Stimulated activated CD8-positive, alpha-beta memory T cell treated with anti-CD3 and anti-CD28 coated beads, Interleukin-7, amount 100 ng/mL, for 48 hours (primary cell): ENCODE measurements at regions not wholly inside any gene's neighbourhood (a gene's known extent, or its start where the extent isn't known, plus 50 kb on each side); places are given as distances from the start of the nearest gene placed in this dataset.

Experiments
- DNase-seq, 2 donors: peaks; one replicate each; pipeline ENCODE4 v3.0.0-alpha.2; 2020; ENCODE audit warnings: low read depth in 1 of 2; ENCODE audit errors: extremely low read depth in 1 of 2

DNA sequence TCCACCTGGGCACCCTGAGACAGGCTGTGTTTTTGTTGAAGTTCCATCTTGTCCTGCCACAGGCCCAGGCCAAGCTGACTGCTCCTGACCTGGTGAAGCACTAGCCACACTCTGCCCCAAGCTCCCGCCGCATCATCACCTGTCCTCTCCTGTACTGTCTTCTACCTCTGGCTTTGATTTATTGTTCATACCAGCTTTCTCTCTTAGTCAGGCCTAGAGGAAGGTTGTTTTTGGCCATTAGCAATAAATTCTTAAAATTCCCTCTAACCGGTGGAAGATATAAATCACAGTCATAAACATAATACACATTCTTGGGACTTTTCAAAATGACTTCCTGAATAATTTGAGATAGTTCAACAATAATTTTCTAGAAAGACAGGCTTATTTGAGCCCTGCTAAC lies 169.4 kb downstream of the DAD1 start:
- no peak for DNase-seq

DNA sequence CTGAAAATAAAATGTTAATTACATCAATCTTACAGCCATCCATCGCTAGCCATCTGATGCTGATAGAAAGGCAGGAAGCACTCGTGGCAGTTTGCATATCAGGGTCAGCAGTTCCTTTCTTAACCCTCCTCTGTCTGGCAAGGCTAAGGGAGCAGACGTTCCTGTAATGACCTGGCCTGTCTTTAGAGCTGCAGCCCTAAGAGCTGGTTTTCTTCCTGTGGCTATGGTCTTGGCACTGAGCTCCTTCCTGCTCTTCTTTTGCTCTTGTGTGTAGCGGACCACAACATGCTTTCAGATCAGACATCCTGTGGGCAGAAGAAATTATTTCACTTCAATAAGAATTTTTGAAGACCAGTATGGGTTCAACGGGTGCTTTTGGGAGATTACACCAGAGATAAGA lies 170.4 kb downstream of the DAD1 start:
- no peak for DNase-seq

DNA sequence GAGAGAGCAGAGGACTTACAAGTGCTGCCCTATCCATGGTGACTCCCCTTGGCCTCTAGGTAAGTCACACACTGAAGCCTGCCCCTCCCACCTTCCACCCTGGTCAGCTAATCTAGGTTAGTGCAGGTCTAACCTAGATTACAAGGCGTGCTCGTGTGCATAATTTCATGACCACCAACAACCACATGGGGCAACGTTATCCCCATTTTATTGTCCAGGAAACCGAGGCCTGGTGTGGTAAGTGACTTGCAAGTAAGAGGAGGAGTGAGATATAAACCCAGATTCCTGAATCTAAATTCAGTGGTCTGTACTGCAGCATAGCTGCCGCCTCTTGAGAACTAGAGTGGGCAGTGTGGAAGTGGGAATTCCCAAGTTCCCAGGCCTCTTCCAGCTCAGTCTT lies 171.1 kb downstream of the DAD1 start:
- no peak for DNase-seq

DNA sequence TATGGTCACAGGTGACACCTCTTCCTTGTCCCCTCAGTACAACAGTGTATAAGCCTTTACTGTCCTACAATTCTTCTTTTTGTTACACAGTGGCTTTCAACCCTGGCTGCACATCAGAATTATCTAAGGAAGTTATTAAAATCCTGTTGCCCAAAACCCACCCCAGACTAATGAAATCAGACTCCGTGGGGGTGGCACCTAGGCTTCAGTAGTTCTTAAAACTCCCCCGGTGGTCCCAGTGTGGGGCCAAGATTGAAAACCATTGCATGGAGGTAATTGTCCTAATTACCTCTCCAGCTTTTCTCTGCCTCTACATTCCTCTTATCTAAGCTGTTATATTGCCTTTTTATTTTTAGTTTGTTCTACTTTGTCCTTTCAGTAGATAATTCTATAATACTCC lies 172.8 kb downstream of the DAD1 start:
- DNase-seq, result no peak

DNA sequence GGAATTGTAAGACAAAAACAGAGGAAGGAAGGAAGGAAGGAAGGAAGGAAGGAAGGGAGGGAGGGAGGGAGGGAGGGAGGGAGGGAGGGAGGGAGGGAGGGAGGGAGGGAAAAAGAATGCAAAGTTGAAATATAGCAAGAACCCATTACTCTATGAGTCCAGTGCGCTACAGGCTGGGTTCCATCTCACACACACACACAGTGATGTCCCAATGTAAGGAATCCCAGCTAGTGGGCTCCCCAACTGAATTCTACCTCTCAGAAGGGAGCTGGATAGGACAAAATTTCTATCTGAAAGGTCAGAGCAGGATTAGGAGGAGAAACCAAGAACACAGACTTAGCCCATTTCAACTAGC lies 173.4 kb downstream of the DAD1 start:
- DNase-seq, result no peak

DNA sequence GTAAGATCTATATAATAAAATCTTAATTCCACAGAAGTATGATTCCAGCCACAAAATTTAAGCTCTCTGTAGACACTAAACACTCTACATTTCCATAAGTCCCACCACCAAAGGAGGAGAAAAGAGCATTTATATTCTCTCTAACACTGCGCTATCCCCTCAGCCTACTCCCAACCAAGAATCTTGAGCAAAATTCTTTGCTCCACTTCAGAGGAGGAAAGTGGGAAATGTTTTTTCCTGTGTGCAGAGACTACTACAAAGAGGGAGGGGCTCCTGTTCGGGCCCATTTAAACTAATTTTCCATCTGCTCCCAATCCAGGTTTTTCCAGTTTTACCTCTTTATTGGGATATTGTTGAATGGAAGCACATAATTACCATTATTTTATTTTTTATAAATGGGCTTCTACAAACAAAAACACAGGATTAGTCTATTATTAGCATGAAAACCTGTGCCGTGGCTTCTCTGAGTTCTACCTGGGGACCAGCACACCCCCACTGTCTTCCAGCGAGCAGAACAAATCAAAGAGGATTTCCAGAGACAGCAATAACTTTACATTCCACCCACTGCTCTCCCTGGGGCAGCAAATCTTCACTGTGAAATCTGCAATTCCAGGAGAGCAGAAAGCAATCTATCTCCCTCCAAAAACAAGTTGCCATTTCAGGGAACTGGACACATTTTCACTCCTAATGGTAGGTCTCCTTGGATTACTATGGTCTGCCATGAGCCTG lies 174.0 kb downstream of the DAD1 start:
- DNase-seq, result no peak

DNA sequence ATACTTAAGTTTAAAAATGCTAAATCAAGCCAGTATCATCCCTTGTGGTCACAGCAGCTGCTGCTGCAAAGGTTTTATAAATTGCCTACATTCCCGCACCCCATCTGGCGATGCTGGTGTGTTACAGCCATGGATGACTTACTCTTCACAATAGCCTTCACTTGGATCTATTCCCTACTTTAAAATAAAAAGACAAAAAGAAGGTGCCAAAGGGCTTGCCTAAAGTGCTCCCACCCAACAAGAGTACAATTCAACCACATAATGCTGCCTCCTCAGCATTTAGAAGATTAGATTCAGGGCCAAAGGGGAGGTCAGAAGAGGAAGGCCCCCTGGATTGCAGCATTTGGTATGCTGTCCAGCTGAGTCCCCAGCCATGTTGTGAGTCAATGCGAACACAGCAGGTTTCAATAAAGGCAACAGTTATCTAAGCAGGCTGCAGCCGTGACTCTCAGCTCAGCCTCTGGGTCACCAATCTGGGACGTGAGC lies 176.1 kb downstream of the DAD1 start:
- DNase-seq, result no peak

DNA sequence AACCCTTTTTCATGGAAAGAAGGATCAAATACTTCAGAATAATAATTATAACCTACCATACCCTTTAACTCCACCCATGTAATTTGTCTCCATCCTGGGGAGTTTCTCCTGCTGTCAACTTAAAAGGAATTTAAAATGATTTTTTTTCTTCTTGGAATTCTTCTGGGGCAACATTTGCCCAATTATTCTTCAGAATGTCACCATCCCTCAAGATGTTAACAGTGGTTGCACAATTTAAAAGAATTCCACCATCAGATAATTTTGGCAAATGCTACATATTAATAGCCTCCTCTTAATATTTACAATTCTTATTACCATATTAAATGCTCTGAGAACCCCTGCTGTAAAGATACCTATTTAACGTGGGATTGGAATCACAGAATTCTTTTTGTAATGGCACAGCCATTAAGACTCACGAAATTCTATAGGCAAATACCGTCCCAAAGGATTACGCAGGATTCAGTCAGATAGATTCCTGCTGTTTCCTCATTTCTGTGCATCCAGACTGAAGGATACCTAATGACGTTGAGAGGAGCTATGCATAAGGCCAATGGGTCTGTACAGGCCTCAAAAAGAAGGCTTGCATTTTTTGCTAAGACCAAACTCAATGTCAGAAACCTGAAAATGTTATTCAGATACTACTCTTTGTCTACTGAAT lies 177.5 kb downstream of the DAD1 start:
- no peak for DNase-seq

DNA sequence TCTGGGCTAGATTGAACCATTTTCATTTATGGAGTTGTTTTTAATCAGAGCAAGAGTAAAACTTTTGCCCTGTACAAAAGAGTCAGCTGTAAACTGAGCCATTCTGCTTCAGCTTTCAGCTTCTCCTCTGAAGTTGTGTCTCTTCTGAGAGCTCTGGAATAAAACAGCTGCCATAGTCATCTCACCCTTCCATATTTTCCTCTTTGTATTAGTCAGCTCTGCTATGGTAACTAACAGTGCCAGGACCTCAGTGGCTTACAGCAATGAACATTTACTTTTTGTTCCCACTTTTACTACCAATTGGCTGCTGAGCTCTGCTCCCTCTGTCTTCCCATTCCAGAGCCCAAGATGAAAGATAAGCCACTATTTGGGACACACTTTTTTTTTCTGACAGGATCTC lies 178.5 kb downstream of the DAD1 start:
- DNase-seq, result no peak

DNA sequence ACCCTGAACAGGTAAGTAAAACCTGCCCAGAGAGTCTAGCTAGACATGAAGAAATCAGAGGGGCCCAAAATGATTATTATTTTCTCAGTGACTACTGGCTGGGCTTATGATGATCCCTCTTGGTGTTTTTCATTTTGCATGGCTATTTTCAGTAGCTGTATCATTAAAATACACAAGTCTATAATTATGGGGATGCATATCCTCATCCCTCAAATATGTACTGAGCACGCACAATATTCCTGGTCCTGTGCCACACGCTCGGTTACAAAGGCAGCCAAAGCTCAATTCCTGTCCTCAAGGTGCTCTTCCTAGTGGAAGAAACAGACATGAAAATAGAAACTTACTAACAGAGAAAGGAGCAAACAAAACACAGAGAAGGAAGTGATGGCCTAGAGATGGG lies 180.0 kb downstream of the DAD1 start:
- DNase-seq, result no peak

DNA sequence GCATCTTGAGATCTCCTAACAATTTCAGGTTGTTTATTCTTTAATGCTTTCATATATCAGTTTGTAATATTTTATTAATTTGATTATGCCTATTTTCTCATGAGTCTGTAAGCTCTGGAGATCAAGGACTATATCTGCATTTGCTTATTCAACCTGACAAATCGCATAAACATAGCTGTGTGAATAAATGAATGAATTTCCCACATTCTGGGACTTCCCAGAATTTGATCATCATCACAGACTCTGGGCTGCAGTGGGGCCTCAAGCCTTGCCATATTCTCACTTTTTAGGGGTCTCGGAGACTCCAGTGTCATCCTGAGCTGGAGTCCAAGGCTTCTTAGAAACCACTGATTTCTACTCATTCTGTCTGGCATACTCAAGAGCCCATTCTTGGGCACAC lies 180.5 kb downstream of the DAD1 start:
- no peak for DNase-seq

DNA sequence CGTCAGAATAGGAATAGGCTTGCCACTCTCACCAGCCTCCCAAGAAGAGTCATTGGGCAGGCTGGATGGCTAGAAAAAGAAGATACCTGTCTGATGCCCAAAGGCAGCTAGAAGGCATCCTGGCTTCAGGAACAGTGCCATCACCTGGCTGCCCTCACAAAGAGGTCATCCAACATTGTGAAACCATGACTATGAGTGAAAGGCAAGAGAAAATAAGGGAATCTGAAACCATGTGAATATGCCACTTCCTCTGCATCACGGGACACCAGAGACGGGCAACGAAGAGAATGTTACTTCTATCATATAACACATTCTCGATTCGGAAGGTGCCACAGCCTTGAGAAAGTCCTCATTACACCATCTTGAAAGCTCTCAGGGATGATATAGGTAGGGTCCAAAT lies 182.0 kb downstream of the DAD1 start:
- no peak for DNase-seq

DNA sequence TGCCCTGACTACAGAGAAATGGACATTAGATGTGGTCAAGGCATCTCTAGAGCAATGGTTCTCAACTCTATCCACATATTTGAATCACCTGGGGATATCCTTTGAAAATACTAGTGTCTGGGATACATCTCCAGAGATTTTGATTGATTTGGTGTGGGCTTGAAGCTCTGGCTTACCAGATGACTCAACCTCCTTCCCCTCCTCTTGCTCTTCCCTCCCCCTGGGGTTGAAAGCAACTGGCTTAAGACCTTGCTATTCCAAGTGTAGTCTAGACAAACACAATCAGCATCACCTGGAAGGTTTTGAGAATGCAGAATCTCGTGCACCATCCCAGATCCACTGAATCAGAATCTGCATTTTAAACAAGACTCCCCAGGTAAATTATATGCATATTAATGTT lies 183.8 kb downstream of the DAD1 start:
- DNase-seq, result no peak

DNA sequence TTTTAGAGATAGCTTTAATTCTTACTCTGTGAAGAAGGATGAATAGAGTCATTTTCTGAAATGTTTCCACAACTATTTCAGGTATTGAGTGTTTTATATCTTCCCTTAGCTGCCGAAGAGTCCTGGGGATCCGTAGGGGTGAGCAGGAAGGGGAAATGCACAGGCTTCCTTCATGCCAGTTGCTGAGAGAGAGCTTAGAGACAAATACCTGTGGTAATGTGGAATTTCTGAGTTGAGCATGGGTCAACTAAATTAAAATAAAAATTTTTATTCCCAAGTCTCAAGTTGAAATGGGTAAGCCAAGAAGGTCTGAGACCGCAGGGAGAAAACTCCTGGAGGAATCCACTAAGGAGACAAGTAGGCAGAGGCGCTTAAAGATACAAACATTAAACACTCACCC lies 185.7 kb downstream of the DAD1 start:
- DNase-seq, result no peak

DNA sequence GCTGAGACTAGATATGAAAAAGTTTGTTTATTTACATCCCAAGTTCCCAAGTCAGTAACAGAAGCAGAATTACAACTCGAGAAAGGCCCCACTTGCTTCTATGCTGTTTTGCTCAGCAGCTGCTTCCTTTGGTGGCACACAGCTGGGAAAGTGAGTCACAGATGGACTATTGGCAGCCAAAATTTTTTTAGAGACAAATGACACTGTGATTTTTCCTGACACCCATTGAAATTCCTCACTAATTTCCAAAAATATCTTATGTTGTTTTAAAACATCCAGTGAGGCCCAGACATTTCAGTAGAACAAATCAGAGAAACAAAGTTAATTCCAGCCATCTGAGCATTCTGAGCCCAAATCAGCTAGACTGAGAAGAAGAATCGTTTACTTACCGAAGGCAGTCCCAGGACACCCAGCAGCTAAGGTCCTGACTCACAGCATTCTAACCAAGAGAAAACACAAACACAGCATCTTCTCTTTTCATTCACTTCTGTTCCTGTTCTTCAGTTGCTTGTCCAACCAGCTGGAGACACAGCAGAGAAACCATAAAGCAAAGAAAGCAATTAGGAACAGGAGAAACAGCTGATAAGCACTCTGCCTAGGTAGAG lies 188.3 kb downstream of the DAD1 start:
- no peak for DNase-seq

DNA sequence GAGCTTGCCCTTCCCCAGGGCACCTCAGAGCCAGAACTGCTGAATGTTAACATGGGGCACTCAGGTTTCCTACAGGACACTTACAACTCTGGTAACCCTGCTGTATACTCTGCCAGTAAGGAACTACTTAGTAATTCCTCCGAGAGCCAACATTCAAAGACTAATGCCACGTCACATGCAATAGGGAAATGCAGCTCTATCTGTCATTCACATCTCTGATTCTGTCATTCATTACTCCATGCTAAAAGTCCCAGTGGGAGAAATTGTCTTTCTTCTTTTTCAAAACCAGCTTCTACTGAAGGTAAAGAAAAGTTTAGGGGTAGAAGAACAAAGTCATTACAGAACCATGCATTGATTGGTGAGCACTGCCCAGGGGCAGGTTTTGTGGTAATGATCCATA lies 189.2 kb downstream of the DAD1 start:
- DNase-seq, result no peak

DNA sequence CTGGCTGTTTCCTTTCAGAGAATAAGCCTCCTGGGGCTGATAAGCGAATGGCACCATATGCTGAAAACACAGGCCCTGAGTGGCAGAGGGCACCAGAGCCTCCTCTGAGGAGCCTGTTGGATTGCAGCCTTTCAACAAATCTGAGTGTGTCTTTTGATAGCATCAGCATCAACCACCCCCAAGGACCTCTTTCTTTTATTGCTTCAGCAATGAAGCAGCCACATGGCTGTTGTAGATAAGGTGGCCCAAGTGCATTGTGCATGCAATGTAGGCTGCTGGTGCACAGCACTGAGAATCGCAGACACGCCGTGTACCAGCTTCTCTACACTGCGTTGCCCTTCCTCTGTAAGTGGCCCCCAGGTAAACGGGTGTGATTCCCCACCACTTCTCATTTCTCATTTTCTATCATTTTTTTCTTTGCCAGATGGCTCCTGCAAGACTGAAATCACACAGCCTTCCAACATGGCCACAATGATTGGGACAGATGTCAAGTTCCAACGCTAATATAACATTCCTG lies 191.7 kb downstream of the DAD1 start:
- no peak for DNase-seq

DNA sequence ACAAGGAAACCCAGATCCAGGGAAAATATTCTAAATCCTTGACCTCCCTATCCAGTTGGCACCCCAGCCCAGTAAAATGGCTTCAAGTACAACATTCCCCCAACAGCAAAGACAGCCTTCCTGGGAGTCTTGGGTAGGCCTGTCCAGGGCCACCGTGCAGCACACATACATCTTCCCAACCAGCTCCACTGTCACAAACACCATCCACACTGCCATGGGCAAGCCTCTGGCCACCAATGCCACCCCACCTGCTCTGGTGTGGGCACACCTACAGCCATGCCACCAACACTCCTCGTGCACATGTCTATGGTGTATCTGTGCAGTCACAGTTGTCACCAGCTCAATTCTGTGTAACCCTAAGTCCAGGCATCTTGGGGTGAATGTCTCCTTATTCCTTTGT lies 193.2 kb downstream of the DAD1 start:
- DNase-seq, result no peak

DNA sequence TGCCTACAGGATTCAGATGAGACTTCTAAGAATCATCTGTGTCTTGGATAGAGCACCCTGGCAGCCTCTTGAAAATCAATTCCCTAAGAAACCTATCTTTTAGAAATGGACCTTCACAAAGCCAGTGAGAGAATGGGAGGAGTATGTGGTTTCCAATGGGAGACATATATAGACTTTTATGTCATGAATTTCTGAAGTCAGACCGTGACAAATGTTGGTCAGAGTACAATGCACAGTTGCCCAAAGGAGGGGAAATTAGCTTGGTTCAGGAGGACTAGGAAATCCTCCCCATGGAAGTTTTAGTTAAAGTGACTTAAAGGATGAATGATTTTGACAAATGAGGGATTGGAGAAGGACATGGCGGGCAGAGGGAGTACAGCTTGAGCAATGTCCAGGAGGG lies 194.4 kb downstream of the DAD1 start:
- DNase-seq, result no peak

DNA sequence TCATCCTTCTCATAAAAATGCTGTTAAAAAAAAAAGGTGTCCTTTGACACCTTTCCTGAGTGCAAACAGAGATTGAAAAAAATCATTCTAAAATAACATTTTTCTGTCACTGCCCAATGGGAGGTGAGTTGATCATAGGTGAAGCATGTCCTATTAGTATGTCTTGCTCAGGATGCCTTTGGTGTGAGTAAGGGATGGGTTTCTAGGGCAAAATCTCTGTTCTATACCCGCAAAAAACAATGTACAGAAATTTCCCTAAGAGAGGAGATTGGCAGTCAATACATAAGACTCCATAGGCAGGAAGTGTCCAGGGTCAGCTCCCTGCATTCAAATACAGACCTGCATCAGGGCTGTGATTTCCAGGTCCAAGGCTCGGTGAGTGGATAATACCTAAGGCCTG lies 195.2 kb downstream of the DAD1 start:
- no peak for DNase-seq

DNA sequence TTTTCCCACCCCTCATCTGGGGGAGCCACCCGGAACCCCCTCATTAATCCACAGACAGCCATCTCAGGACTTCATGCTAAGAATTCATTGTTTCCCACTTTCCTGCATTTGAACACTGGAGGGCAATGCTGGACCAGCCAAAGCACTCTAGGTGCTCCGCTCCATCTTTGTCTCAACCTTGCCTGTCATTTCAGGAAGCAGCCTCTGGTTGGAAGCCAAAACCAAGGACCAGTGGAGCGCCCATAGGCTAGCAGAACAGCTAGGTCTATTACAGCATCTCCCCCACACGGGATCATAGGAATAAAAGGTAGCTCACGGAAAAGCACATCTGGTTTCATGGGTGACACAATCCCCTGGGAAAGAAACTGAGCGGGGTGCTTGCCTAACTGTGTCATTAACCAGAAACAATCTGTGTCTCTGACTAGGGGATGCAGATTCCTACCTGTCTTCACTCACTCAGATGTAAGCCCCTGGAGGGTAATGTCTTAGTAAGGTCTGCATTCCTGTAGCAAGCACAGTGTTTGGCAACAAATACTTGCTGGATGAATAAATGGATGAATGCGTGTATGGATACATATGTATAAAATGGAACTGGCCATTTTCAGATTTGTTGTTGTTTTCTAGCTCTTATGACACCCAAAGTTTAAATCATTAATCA lies 197.0 kb downstream of the DAD1 start:
- DNase-seq, result no peak
